ENCODE measurements at regions not wholly inside any gene's neighbourhood (a gene's known extent, or its start where the extent isn't known, plus 50 kb on each side); places are given as distances from the start of the nearest gene placed in this dataset.

- no peaks in the 10 kb centered on the region for H3K36me3 ChIP-seq (ENCODE audit: insufficient read depth, low read length)
- H3K4me3 ChIP-seq (ENCODE audit: low read length), result no peak overlapping the region
- H3K9me3 ChIP-seq (ENCODE audit: insufficient read depth, low read depth, low read length), result no peaks in the 10 kb centered on the region
- 93% methylated on average over 1 of the region's 1 CpG for WGBS
- no peaks in the 10 kb centered on the region for H3K27me3 ChIP-seq (ENCODE audit: insufficient read depth, low read length)
- peaks cover 18% of the 10 kb centered on the region for H3K4me1 ChIP-seq (ENCODE audit: insufficient read depth, low read length)
- no peak overlapping the region for H3K27ac ChIP-seq (ENCODE audit: low read depth, low read length)
- H3K9ac ChIP-seq (ENCODE audit: low read depth, low read length), result no peak overlapping the region
These were observed 171.3 kb upstream of the NTF3 start for GRCh38 chr12:5260591-5261086.

GRCh38 chr12:5262450-5262849 lies 169.5 kb upstream of the NTF3 start:
- no peak overlapping the region for H3K9ac ChIP-seq (ENCODE audit: low read depth, low read length)
- H3K27ac ChIP-seq (ENCODE audit: low read depth, low read length), result no peak overlapping the region
- 97% methylated on average over 1 of the region's 1 CpG for WGBS
- H3K27me3 ChIP-seq (ENCODE audit: insufficient read depth, low read length), result no peaks in the 10 kb centered on the region
- no peaks in the 10 kb centered on the region for H3K9me3 ChIP-seq (ENCODE audit: insufficient read depth, low read depth, low read length)
- no peaks in the 10 kb centered on the region for H3K36me3 ChIP-seq (ENCODE audit: insufficient read depth, low read length)
- H3K4me3 ChIP-seq (ENCODE audit: low read length), result no peak overlapping the region
- peaks cover 18% of the 10 kb centered on the region for H3K4me1 ChIP-seq (ENCODE audit: insufficient read depth, low read length)

- H3K27ac ChIP-seq (ENCODE audit: low read depth, low read length), result no peak overlapping the region
- no peaks in the 10 kb centered on the region for H3K27me3 ChIP-seq (ENCODE audit: insufficient read depth, low read length)
- no peaks in the 10 kb centered on the region for H3K36me3 ChIP-seq (ENCODE audit: insufficient read depth, low read length)
- 95% methylated on average over 2 of the region's 2 CpGs for WGBS
- H3K4me3 ChIP-seq (ENCODE audit: low read length), result no peak overlapping the region
- H3K9me3 ChIP-seq (ENCODE audit: insufficient read depth, low read depth, low read length), result no peaks in the 10 kb centered on the region
- peaks cover 19% of the 10 kb centered on the region for H3K4me1 ChIP-seq (ENCODE audit: insufficient read depth, low read length)
- H3K9ac ChIP-seq (ENCODE audit: low read depth, low read length), result no peak overlapping the region
These were observed 169.0 kb upstream of the NTF3 start for GRCh38 chr12:5262885-5263284.

- Histone ChIP-seq H3K4me3 (ENCODE audit: low read length) (no peak overlapping the region), H3K4me1 (ENCODE audit: insufficient read depth, low read length) (peaks cover 19% of the 10 kb centered on the region), H3K27ac (ENCODE audit: low read depth, low read length) (no peak overlapping the region), H3K9ac (ENCODE audit: low read depth, low read length) (no peak overlapping the region), H3K9me3 (ENCODE audit: insufficient read depth, low read depth, low read length) (no peaks in the 10 kb centered on the region), H3K36me3 (ENCODE audit: insufficient read depth, low read length) (no peaks in the 10 kb centered on the region), H3K27me3 (ENCODE audit: insufficient read depth, low read length) (no peaks in the 10 kb centered on the region)
- WGBS, result 98% methylated on average over 2 of the region's 2 CpGs
These were observed 167.9 kb upstream of the NTF3 start for GRCh38 chr12:5264006-5264405.

GRCh38 chr12:5267603-5268423 lies 164.1 kb upstream of the NTF3 start:
- Histone ChIP-seq H3K27ac (ENCODE audit: low read depth, low read length) (no peak overlapping the region), H3K9ac (ENCODE audit: low read depth, low read length) (no peak overlapping the region), H3K36me3 (ENCODE audit: insufficient read depth, low read length) (no peaks in the 10 kb centered on the region), H3K9me3 (ENCODE audit: insufficient read depth, low read depth, low read length) (no peaks in the 10 kb centered on the region), H3K4me1 (ENCODE audit: insufficient read depth, low read length) (peaks cover 11% of the 10 kb centered on the region), H3K27me3 (ENCODE audit: insufficient read depth, low read length) (no peaks in the 10 kb centered on the region), H3K4me3 (ENCODE audit: low read length) (no peak overlapping the region)
- 77% methylated on average over 7 of the region's 9 CpGs for WGBS

GRCh38 chr12:5268424-5269210 lies 163.3 kb upstream of the NTF3 start:
- Histone ChIP-seq H3K9me3 (ENCODE audit: insufficient read depth, low read depth, low read length) (no peaks in the 10 kb centered on the region), H3K36me3 (ENCODE audit: insufficient read depth, low read length) (no peaks in the 10 kb centered on the region), H3K4me3 (ENCODE audit: low read length) (no peak overlapping the region), H3K4me1 (ENCODE audit: insufficient read depth, low read length) (peaks cover 14% of the 10 kb centered on the region), H3K9ac (ENCODE audit: low read depth, low read length) (no peak overlapping the region), H3K27me3 (ENCODE audit: insufficient read depth, low read length) (no peaks in the 10 kb centered on the region), H3K27ac (ENCODE audit: low read depth, low read length) (no peak overlapping the region)
- 94% methylated on average over 6 of the region's 6 CpGs for WGBS

- Histone ChIP-seq H3K9ac (ENCODE audit: low read depth, low read length) (no peak overlapping the region), H3K27me3 (ENCODE audit: insufficient read depth, low read length) (no peaks in the 10 kb centered on the region), H3K4me3 (ENCODE audit: low read length) (no peak overlapping the region), H3K36me3 (ENCODE audit: insufficient read depth, low read length) (no peaks in the 10 kb centered on the region), H3K4me1 (ENCODE audit: insufficient read depth, low read length) (peaks cover 17% of the 10 kb centered on the region), H3K27ac (ENCODE audit: low read depth, low read length) (no peak overlapping the region), H3K9me3 (ENCODE audit: insufficient read depth, low read depth, low read length) (no peaks in the 10 kb centered on the region)
- 95% methylated on average over 3 of the region's 3 CpGs for WGBS
These were observed 162.1 kb upstream of the NTF3 start for GRCh38 chr12:5269846-5270245.

- Histone ChIP-seq H3K9ac (ENCODE audit: low read depth, low read length) (no peak overlapping the region), H3K27ac (ENCODE audit: low read depth, low read length) (no peak overlapping the region), H3K27me3 (ENCODE audit: insufficient read depth, low read length) (no peaks in the 10 kb centered on the region), H3K9me3 (ENCODE audit: insufficient read depth, low read depth, low read length) (no peaks in the 10 kb centered on the region), H3K4me1 (ENCODE audit: insufficient read depth, low read length) (peaks cover 17% of the 10 kb centered on the region), H3K4me3 (ENCODE audit: low read length) (no peak overlapping the region), H3K36me3 (ENCODE audit: insufficient read depth, low read length) (no peaks in the 10 kb centered on the region)
- WGBS, result 95% methylated on average over 6 of the region's 6 CpGs
These were observed 159.7 kb upstream of the NTF3 start for GRCh38 chr12:5272018-5272785.

GRCh38 chr12:5273709-5274108 lies 158.2 kb upstream of the NTF3 start:
- H3K27me3 ChIP-seq (ENCODE audit: insufficient read depth, low read length), result no peaks in the 10 kb centered on the region
- no peak overlapping the region for H3K4me3 ChIP-seq (ENCODE audit: low read length)
- H3K9ac ChIP-seq (ENCODE audit: low read depth, low read length), result no peak overlapping the region
- no peak overlapping the region for H3K27ac ChIP-seq (ENCODE audit: low read depth, low read length)
- H3K9me3 ChIP-seq (ENCODE audit: insufficient read depth, low read depth, low read length), result no peaks in the 10 kb centered on the region
- no peaks in the 10 kb centered on the region for H3K36me3 ChIP-seq (ENCODE audit: insufficient read depth, low read length)
- whole genome bisulfite sequencing, result 78% methylated on average over 8 of the region's 8 CpGs
- peaks cover 8% of the 10 kb centered on the region; the same call in 1 of the 2 replicates for H3K4me1 ChIP-seq (ENCODE audit: insufficient read depth, low read length)

GRCh38 chr12:5276327-5276880 lies 155.5 kb upstream of the NTF3 start:
- Histone ChIP-seq H3K9me3 (ENCODE audit: insufficient read depth, low read depth, low read length) (no peaks in the 10 kb centered on the region), H3K9ac (ENCODE audit: low read depth, low read length) (no peak overlapping the region), H3K4me3 (ENCODE audit: low read length) (no peak overlapping the region), H3K36me3 (ENCODE audit: insufficient read depth, low read length) (no peaks in the 10 kb centered on the region), H3K4me1 (ENCODE audit: insufficient read depth, low read length) (peaks cover 6% of the 10 kb centered on the region; the same call in 1 of the 2 replicates), H3K27me3 (ENCODE audit: insufficient read depth, low read length) (no peaks in the 10 kb centered on the region), H3K27ac (ENCODE audit: low read depth, low read length) (no peak overlapping the region)
- 90% methylated on average over 4 of the region's 4 CpGs for WGBS
